ENCODE measurements at regions not wholly inside any gene's neighbourhood (a gene's known extent, or its start where the extent isn't known, plus 50 kb on each side); places are given as distances from the start of the nearest gene placed in this dataset.

GRCh38 chr5:5738797-5739489 lies 316.5 kb downstream of the ICE1 start:
- TF ChIP-seq CTCF (IDR thresholded peaks at IDR 0.05; ENCODE audit: low read length) (no peak), EZH2 (optimal IDR thresholded peaks at IDR 0.05; ENCODE audit: low read depth, low read length) (no peak)

All from MM.1S (cell line).